Body of pancreas (tissue), 4 donors: ENCODE measurements at regions not wholly inside any gene's neighbourhood (a gene's known extent, or its start where the extent isn't known, plus 50 kb on each side); places are given as distances from the start of the nearest gene placed in this dataset.

ENCODE experiments used
- CTCF ChIP-seq, 7 experiments: fragments of 450-650 bp in 4 of 7; fragments of 200-600 bp in 3 of 7; sonication (generic) in 3 of 7; IDR thresholded peaks; one replicate each; pipeline ENCODE4 v1.5.1; 2016 to 2019; ENCODE audit warnings: antibody characterized with exemption in 7 of 7
- POLR2A ChIP-seq, 3 donors: fragments of 450-650 bp; IDR thresholded peaks; one replicate each; pipeline ENCODE4 v1.6.1; 2016; ENCODE audit warnings: antibody characterized with exemption in 3 of 3, mild to moderate bottlenecking in 2 of 3

DNA sequence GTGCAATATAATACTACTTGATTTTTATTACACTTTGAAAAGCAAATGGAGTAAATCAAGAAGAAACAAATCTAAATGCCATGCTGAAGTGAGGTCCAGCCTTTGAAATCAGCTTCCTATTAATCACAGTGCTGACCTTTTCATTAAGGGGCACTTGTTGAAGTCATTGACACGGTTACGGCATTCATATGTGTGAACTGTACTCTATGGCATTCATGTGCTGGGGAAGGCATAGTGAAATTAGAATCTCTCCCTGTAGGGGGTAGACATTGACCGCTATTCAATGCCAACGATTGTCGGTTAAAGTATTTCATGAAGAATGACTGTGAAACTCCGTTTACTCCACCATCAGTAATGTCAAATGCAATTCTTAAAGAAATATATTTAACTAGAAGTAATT, 296.1 kb upstream of the SEMA3A start:
- TF ChIP-seq CTCF (IDR thresholded peaks at IDR 0.05): peak in 1 of 7 experiments; percentile 9
- TF ChIP-seq POLR2A (IDR thresholded peaks at IDR 0.05): no peak
